ENCODE measurements at regions not wholly inside any gene's neighbourhood (a gene's known extent, or its start where the extent isn't known, plus 50 kb on each side); places are given as distances from the start of the nearest gene placed in this dataset.
A peak's percentile ranks its signal among the peaks of the same experiment; 100 is the strongest.
"Not testable (repeated sequence)": the region's sequence is repeated elsewhere in the genome, so short reads cannot be mapped to it uniquely, and the experiment has no call there.

DNA sequence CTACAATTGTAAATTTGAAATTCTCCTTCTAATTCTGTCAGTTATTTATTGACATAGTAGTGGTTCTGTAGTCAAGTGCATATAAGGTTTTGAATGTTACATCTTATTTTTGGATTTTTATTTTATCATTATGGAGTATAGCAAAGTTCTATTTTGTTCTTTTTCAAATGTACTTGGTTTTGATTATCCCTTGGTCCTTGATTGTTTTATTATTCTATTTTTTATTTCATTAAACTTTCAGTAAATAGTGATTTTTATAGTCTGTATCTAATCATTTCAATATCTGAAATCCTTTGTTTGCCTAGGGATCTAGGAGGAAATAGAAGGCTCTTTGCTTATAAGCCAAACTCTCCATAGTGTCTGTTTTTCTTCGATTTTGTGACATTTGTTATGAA is 87.8 kb downstream of the HFE start:
- DNase-seq (ENCODE audit: low spot score): no peak

DNA sequence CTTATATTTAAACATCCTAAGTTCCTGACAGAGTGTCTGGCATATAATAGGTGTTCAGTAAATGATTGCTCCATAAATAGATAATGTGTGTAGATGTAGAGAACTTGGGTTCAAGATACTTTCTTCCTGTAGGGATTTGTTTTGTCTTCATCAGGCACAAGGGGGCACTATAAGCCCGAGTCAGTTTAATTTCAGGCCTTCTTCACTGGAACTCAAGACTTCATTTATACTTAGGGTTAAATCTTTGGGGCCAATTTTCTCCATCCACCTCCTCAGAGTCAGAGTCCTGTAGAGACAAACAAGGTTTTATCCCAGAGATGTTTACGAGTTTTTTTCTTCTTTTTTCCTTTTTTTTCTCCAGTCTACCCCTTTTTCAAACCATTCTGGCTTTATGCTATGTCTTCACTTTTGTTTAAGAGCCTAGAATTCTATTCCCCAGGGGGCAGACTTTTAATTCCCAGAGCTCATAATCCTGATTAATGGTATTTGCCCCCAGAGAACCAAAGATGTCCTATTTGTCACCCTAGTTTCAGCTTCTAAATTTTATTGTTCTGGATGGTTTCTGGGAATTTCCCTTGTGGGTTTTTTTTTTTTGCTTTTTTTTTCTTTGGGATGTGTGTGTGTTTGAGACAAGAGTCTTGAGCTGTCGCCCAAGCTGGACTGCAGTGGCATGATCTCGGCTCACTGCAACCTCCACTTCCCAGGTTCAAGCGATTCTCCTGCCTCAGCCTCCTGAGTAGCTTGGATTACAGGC is 88.4 kb downstream of the HFE start:
- peak; percentile 83 for DNase-seq (ENCODE audit: low spot score)

GRCh38 chr6:26179675-26180074 is 92.4 kb downstream of the HFE start:
- no peak for DNase-seq (ENCODE audit: low spot score)

DNA sequence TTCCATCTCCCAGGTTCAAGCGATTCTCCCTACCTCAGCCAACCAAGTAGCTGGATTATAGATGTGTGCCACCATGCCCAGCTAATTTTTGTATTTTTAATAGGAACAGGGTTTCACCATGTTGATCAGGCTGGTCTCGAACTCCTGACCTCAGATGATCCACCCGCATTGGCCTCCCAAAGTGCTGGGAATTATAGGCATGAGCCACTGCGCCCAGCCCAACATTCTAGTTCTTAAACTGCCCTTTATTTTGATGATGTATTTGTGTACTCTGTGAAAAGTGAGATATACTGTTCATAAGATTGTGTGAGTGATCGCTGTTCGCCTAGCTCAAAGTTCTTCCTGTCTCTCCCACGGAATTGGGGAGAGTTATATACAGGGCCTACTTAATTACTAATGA is 93.1 kb downstream of the HFE start:
- DNase-seq (ENCODE audit: low spot score): no peak

- DNase-seq (ENCODE audit: low spot score): no peak
These were observed 96.0 kb downstream of the HFE start for GRCh38 chr6:26183237-26183580.

DNA sequence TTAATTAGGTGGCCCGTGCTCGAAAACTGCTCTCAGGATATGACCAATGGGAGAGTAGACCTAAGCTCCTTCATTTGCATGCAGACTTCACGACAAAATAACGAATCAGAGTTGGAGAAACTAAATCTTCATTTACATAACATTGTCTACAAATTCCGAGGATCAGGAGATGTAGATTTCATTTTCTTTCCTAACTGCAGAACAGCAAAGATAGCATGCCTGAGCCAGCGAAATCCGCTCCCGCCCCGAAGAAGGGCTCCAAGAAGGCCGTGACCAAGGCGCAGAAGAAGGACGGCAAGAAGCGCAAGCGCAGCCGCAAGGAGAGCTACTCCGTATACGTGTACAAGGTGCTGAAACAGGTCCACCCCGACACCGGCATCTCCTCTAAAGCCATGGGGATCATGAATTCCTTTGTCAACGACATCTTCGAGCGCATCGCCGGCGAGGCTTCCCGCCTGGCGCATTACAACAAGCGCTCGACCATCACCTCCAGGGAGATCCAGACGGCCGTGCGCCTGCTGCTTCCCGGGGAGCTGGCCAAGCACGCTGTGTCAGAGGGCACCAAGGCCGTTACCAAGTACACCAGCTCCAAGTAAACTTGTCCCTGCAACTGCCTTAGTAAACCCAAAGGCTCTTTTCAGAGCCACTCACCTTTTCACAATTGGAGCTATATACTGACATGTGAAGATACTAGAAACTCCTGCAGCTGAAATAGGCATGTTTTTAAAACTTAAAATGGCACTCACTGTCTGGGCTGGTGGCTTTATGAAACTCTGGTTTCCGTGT is 96.5 kb downstream of the HFE start:
- DNase-seq (ENCODE audit: low spot score): no peak

GRCh38 chr6:26184367-26184891 is 97.2 kb downstream of the HFE start:
- DNase-seq (ENCODE audit: low spot score): no peak

DNA sequence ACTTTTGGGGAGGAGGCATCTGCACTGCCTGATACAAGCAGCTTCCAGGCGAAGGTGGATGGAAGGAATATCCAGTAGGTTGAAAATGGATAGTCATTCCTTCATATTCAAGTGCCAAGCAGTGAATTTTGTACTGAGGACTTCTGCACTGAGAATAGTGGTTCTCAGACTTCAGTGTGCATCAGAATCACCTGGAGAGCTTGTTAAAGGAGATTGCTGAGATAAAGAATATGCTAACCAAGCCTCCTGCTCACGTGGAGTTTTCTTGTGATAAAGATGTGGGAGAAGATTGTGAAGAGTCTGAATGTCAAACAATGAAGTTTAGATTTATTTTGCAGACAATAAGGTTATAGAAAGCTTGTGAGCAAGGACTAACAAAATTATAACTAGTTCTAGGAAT is 97.8 kb downstream of the HFE start:
- DNase-seq (ENCODE audit: low spot score): no peak

DNA sequence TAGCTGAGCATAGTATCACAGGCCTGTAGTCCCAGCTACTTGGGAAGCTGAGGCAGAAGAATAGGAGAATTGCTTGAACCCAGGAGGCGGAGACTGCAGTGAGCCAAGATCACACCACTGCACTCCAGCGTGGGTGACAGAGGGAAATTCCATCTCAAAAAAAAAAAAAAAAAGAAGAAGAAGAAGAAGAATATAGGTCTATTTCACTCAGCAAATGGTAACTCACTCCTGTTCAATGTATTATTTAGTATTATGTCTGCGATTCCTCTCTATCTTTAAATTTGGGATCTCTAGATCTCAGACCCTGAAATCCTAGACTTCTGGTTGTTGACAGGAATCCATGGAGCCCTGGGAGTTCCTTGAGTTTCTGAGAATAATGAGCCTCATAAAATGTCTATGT is 98.6 kb downstream of the HFE start:
- no peak for DNase-seq (ENCODE audit: low spot score)

DNA sequence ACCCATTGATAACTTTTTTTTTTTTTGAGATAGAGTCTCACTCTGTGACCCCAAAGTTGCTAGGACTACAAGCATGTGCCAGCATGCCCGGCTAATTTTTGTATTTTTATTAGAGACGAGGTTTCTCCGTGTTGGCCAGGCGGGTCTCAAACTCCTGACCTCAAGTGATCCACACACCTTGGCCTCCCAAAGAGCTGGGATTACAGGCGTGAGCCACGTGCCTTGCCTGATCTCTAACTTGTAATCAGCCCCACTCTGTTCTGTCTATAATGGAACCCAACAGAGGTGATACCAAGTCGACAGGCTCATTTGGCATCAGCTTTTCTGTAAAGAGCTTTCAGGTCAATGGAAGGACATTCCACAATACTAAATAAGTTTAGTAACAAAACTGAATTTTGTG is 99.4 kb downstream of the HFE start:
- no peak for DNase-seq (ENCODE audit: low spot score)

DNA sequence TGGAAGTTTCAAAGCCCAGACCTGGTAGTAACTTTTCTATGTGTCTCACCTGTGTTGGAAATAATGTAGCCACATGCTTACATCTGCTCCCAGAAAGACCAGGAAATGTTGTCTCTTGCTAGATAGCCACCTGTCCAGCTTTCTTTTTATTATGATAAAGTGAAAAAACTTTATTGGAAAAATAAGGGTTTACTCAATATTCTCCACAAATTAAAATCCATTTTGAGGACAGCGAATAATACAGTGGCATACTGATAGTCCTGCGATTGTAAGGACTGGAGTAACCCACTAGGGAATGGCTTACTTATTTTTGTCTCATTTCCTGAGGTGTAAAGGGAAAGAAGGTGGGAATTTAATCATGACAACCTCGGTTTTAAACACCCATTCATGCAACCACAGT is 100.1 kb downstream of the HFE start:
- no peak for DNase-seq (ENCODE audit: low spot score)

DNA sequence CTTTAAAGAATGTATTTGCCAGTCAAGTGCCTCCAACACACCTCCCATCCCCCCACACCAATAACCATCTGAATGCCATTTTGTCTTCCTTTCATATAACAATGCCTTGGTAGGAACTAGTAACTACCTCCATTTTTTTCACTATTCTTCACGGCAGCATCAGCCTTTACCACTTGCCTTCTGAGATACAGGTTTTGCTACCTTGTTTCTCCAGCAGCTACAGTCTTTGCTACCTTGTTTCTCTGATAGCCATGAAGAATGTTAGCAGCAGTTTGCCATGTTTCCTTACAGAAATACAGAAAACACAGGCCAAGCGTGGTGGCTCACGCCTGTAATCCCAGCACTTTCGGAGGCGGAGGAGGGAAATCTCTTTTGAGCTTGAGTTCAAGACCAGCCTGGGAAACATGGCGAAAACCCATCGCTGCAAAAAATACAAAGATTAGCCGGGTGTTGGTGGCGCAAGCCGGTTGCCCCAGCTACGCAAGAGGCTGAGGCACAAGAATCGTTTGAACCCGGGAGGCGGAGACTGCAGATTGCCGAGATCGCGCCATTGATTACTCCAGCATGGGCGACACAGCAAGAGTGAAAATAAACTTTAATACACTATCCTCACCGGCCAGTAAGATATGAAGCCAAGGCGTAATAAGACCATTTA is 100.9 kb downstream of the HFE start:
- DNase-seq (ENCODE audit: low spot score): peak; percentile 55

GRCh38 chr6:26191512-26191911 is 104.3 kb downstream of the HFE start:
- not testable (repeated sequence) for DNase-seq (ENCODE audit: low spot score)

DNA sequence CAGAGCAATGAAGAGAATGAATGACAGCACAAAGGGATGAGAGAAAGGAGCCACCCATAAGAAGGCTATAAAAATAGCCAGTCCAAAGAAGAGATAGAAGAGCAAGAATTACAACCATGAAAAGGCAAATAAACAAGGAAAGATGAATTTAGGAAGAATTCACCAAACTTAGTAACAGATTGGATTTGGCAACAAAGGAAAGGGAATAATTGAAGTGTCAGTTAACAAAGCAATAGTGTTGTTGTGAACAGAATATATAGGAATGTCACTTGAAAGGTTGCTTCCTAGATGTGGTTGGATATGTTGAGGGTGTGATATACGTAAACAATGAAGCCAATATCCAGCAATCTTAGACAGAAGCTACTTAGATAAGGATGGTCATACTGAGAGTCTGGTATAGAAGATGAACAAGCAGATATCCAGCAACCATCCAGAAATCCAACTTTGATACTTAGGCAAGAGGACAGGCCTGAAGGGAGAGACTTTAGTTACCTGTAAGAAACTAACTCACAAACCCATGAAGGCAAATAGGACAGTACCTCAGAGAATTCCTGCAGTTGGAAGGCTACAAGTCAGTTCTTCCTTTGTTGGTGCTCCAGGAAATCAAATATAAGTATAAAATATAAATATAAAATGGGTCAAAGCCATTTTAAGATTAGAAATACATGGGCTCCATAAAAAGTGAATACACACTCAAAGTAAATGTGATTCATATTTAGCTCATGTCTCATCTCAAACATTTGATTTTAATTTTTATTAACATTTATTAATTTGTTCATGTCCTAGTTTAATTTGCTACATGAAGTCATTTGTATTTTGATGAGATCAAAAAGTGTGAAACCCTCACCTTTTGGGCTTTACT is 106.5 kb downstream of the HFE start:
- no peak for DNase-seq (ENCODE audit: low spot score)

DNA sequence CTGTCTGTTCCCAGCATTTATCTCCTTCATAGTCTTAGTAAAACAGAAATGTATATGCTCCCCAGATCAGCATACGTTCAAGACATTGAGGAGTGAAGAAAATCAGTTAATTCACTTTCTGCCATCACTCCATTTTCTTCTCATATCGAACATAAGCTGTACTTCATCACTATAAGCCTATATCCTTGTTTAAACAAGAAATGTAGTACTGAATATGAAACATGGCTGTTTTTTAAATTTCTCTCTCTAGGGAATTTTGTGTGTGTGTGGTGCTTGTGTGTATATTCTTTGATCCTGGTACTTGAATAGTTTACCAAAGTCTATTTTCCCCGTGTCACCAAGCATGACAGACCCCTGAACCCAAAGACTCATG is 107.1 kb downstream of the HFE start:
- no peak for DNase-seq (ENCODE audit: low spot score)

- DNase-seq (ENCODE audit: low spot score): no peak
These were observed 107.7 kb downstream of the HFE start for GRCh38 chr6:26194816-26195375.

DNA sequence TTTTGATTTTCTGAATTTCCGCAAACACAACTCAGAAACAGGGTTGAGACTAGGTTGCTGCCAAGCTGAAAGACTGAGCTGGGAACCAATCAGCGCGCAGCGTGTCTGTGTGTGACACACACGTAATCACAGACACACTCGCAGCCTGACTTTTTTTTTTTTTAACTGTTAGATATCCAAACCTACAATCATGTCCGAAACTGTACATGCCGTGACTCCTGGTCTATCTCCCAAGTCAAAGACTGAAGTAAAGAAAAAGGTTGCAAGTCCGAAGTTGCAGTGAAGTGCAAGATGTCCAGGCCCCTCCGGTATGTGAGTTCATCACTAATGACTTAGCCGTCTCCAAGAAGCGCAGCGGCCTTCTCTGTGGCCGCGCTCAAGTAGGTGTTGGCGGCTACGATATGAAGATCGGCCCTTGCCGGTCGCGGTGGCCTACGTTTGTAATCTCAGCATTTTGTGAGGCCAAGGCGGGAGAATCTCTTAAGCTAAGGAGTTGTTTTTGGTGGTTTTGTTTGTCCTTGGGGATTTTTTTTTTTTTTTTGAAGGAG is 108.2 kb downstream of the HFE start:
- DNase-seq (ENCODE audit: low spot score): peak; percentile 95

DNA sequence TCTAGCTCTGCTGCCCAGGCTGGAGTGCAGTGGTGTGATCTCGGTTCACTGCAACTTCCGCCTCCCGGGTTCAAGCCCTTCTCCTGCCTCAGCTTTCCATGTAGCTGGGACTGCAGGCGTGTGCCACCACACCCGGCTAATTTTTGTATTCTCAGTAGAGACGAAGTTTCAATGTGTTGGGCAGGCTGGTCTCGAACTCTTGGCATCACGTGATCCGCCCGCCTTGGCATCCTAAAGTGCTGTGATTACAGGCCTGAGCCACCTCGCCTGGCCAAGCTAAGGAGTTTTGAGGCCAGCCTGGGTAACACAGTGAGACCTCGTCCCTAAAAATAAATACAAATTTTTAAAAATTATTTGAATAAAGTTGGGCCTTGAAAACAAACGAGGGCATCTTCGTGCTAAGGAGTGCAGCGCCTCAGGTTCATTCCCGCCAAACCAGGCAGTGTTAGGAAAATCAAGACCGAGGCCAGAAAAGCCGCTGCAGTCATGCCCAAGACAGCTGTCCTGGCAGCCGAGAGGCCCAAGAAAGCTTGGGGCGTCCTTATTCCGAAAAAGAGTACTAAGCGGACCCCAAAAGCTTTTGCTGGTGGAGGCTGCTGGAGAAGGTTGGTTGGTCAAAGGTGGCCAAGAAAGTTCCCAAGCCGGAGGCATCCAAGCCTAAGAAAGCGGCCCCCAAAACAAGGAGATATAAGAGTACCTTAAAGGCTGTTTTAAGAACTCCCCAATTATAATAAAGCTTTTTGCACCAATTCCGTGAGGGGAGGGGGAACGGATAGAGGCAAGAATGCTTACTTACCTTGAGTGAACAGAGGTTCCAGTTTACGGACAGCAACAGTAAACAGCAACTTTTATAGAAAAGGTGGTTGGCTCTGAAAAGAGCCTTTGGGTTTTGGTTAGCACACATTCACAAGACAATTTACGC is 109.0 kb downstream of the HFE start:
- DNase-seq (ENCODE audit: low spot score): peak; percentile 69

DNA sequence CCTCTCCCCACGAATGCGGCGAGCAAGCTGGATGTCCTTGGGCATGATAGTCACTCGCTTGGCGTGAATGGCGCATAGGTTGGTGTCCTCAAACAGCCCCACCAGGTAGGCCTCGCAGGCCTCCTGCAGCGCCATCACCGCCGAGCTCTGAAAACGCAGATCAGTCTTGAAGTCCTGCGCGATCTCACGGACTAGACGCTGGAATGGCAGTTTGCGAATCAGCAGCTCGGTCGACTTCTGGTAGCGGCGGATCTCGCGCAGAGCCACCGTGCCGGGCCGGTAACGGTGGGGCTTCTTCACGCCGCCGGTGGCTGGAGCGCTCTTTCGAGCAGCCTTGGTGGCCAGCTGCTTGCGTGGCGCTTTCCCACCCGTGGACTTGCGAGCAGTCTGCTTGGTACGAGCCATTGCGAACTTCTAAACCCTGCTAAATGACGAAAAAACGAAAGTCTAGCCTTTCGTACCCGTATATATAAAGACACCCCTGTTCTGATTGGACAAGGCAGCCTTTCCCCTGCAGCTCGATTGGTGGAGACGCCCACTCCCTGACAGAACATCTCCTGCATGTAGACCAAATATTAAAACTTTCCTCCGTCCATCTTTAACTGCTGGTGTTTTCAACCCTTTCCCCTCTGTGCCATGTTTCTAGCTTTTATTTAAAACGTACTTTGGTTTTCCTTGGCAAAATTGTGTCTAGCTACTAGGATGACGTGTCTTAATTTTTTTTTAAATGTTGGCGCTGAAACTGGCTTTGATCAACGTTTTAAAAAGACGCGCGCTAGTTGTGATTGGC is 109.8 kb downstream of the HFE start:
- DNase-seq (ENCODE audit: low spot score): peak; percentile 96

DNA sequence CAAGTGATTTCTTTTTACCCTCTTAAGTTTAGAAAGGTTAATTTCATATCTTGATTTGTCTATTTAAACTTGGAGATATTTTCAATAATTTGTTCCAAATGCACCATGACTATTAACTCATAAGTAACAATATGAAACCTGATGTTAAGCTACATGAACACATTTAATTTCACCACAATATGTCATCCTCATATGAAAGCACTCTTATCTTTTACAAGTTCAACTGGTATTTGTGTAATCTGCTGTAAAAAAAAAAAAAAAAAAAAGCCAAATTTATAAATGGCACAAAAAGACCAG is 110.4 kb downstream of the HFE start:
- DNase-seq (ENCODE audit: low spot score): no peak
